ENCODE measurements at regions not wholly inside any gene's neighbourhood (a gene's known extent, or its start where the extent isn't known, plus 50 kb on each side); places are given as distances from the start of the nearest gene placed in this dataset.

DNA sequence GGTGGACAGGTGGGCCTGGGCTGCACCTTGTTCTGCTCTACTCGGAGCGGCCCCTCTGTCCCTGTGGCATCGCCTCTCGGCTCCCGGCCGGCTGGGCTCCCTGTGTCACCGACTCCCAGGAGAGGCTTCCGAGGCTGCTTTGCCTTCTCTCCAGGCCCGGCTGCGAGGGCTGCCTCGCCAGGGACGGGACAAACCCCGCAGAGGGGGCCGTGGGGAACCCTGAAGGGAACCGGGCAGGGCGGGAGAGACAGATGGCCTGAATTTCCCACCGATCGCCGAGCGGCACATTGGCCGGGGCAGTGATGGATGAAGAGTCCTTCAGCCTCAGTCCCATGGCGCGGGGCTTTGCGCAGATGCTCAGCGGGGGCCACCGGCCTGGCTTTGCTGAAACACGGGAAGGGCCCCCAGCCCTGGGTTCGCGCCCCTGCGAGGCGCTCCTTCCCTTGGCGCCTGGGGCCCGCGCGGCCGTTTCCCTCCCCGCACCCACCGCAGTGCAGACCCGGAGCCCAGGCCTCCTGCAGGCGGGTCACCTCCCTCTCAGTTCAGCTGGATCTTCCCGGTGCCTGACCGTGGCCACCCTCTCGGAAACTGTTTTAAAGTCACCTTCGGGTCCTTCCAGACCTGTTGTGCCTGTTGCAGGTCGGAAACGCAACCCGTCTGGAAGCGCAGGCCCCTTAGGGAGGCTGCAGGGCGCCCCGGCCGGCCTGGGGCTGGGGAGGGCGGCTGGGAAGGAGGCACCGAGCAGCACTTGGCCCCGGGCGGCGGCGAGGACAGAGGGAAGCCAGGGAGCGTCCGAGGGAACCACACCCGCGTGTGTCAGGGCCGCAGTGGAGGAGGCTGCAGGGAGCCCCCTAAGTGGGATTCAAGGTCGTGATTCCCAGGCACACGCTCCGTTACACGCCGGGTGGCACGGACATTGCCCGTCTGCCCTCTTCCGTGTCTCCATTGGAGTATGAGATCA, 341.9 kb upstream of the SALL3 start:
- no peaks in the 10 kb centered on the region for H3K36me3 ChIP-seq
- H3K27me3 ChIP-seq: peaks cover 0 to 13% (median 3%) of the 10 kb centered on the region in 9 donors
- TF ChIP-seq, protein P1, sequence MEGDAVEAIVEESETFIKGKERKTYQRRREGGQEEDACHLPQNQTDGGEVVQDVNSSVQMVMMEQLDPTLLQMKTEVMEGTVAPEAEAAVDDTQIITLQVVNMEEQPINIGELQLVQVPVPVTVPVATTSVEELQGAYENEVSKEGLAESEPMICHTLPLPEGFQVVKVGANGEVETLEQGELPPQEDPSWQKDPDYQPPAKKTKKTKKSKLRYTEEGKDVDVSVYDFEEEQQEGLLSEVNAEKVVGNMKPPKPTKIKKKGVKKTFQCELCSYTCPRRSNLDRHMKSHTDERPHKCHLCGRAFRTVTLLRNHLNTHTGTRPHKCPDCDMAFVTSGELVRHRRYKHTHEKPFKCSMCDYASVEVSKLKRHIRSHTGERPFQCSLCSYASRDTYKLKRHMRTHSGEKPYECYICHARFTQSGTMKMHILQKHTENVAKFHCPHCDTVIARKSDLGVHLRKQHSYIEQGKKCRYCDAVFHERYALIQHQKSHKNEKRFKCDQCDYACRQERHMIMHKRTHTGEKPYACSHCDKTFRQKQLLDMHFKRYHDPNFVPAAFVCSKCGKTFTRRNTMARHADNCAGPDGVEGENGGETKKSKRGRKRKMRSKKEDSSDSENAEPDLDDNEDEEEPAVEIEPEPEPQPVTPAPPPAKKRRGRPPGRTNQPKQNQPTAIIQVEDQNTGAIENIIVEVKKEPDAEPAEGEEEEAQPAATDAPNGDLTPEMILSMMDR (IDR thresholded peaks at IDR 0.05): no peak
- no peak for TF ChIP-seq POLR2A (IDR thresholded peaks at IDR 0.05)
- WGBS, 4 donors: 82 to 91% (median 88%) methylated on average over 29 to 70 of the region's 70 CpGs
- H3K27ac ChIP-seq: no peak overlapping the region
- H3K4me3 ChIP-seq: no peak overlapping the region
- no peak for ATAC-seq
- intact Hi-C loops (cut with DNase I): no loop called here
- peaks cover 0 to 13% (median 0%) of the 10 kb centered on the region in 12 donors for H3K4me1 ChIP-seq
- DNase-seq: no peak
- H3K9me3 ChIP-seq: no peaks in the 10 kb centered on the region

DNA sequence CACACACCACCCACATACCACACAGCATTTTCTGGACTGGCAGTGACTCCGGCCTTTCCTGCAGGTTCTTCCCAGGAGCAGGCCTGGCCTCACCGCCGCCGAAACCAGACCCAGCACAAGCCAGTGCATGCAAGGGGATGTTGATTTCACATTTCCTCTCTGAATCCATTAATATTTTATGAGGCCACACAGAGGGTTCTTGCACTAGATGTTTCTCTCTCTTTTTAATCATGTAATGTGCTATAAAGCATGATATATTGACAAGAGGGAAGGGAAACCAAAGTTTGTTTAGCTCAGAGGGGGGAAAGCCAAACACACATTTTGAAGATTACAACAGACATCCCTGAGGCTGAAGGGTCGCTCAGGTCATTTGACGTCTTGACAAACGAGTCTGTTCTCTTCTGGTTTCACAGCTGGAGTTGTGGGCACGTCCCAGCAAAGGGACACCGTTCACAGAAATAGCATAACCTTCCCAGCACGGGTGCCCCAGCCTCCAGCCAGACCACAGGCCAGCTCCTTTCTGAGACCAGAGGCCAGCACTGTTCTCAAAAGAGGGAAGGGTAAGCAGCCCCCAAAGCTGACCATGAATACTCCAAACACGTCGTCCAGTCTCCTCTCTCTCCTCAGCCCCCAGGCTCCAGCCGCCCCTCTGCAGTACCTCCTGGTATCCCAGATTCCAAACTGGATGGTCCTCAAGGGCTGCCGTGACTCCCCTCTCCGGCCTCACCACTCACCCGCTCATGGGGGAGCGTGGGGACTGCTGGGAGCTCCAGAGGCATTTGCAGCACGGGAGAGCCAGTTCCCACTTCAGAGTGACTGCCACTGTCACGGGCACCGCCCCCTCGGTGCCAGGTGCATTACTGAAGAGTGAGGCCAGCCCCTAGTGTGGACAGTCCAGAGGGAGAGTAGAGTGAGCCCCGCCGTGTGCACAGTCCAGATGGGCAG, 340.3 kb upstream of the SALL3 start:
- Histone ChIP-seq H3K4me3 (no peak overlapping the region), H3K27ac (no peak overlapping the region), H3K9me3 (no peaks in the 10 kb centered on the region), H3K4me1 (peaks cover 0 to 23% (median 0%) of the 10 kb centered on the region in 12 donors), H3K27me3 (peaks cover 0 to 19% (median 3%) of the 10 kb centered on the region in 9 donors), H3K36me3 (no peaks in the 10 kb centered on the region)
- no peak for TF ChIP-seq POLR2A (IDR thresholded peaks at IDR 0.05)
- DNase-seq: no peak
- intact Hi-C loops (cut with DNase I): no loop called here
- whole genome bisulfite sequencing, 4 donors: 63 to 68% (median 65%) methylated on average over 22 to 23 of the region's 23 CpGs
- no peak for ATAC-seq

DNA sequence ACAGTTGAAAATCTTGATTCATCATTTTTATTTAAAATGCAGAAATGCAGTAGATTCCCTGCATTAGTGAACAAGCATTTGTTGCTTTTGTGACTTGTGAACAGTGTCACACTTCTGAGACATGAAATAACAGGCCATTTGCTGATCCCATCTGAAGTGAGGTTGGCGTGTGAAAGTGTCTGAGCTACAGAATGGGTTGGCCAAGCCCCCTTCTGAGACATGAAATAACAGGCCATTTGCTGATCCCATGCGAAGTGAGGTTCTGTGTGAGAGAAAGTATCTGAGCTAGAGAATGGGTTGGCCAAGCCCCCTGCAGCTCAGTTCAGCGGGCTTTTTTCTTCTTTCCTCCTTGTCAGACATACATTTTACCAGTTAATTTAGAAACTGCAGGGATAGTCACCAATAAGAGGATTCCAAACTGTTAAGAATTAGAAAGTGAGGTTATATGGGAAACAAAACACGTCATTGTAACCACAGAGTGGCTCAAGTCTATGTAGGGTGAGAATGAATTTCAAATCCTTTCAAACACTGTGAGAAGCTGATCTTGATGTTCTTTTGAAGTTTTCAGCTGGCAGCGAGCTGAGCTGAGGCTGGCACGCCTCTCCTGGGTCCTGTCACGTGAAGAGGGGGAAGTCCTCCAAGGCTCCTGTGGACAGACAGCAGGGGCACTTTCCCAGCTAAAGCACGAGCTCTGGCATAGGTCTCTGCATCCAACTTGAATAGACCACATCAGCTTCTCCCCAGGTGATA, 339.2 kb upstream of the SALL3 start:
- Histone ChIP-seq H3K4me3 (no peak overlapping the region), H3K36me3 (no peaks in the 10 kb centered on the region), H3K27me3 (peaks cover 0 to 20% (median 3%) of the 10 kb centered on the region in 9 donors), H3K9me3 (no peaks in the 10 kb centered on the region), H3K27ac (no peak overlapping the region), H3K4me1 (peaks cover 0 to 23% (median 0%) of the 10 kb centered on the region in 12 donors)
- intact Hi-C loops (cut with DNase I): no loop called here
- no peak for TF ChIP-seq POLR2A (IDR thresholded peaks at IDR 0.05)
- TF ChIP-seq, protein P1 (IDR thresholded peaks at IDR 0.05): no peak
- ATAC-seq (no peak), DNase-seq (no peak)
- 45 to 51% (median 47%) methylated on average over 8 of the region's 8 CpGs for WGBS, 4 donors

DNA sequence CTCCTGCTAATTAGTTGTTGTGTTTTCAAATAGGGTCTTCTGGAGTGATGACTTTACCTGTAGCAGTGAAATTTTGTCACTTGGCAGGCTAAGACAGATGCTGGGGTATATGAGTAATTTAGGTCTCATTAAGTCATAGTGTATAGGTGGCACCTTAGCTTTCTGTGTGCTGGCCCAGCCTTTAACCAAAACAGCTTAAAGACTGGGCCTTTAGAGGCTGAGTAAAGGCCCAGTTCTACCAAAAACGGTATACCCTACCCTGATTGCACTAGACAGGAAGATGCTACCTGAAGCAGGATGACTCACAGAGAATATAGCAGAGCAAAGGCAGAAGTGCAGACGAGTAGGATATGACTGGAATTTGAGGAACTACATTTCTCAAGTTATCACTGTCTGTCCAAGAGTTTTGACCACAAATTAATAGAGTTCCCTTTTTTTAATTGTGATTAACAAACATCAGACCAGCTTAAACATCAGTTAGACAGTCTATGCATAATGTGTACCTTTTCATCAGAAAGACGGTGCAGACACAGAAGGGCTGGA, 337.9 kb upstream of the SALL3 start:
- ATAC-seq (no peak), DNase-seq (no peak)
- Histone ChIP-seq H3K27me3 (peaks cover 0 to 20% (median 3%) of the 10 kb centered on the region in 9 donors), H3K4me1 (peaks cover 0 to 23% (median 0%) of the 10 kb centered on the region in 12 donors), H3K4me3 (no peak overlapping the region), H3K36me3 (no peaks in the 10 kb centered on the region), H3K9me3 (no peaks in the 10 kb centered on the region), H3K27ac (no peak overlapping the region)
- intact Hi-C loops (cut with DNase I): no loop called here
- WGBS, 4 donors: 46 to 50% (median 48%) methylated on average over 3 of the region's 3 CpGs
- TF ChIP-seq POLR2A (IDR thresholded peaks at IDR 0.05): no peak
- TF ChIP-seq, protein P1 (IDR thresholded peaks at IDR 0.05): no peak

Measured in heart left ventricle (tissue), 16 donors.